H1 (cell line): ENCODE measurements at regions not wholly inside any gene's neighbourhood (a gene's known extent, or its start where the extent isn't known, plus 50 kb on each side); places are given as distances from the start of the nearest gene placed in this dataset.

Source experiments
- CTCF ChIA-PET: fragments of 300-600 bp; sonication (Branson Sonifier 250); formaldehyde crosslinking; loops from one replicate; lab custom pipeline; 2021; ENCODE audit not compliant: partially characterized antibody; lab: Charles Lee
- POLR2A ChIA-PET: fragments of 300-600 bp; sonication (Branson Sonifier 250); formaldehyde crosslinking; loops from one replicate; lab custom pipeline; 2021; ENCODE audit warnings: inconsistent platforms; ENCODE audit not compliant: partially characterized antibody; lab: Charles Lee
- DNase-seq, 2 experiments: peaks; one replicate each; pipeline versions ENCODE4 v3.0.0 to v3.0.0-alpha.2; 2010 to 2022; ENCODE audit warnings: low spot score in 2 of 2, low read depth in 1 of 2, mixed read lengths in 1 of 2
- FAIRE-seq: peaks from 2 replicates; lab custom pipeline; 2011; peaks lifted over from hg19 to GRCh38; lab: Jason Lieb, UNC
- H2AFZ ChIP-seq: 2 replicates; pipeline ENCODE4 v1.8.1; 2012; ENCODE audit warnings: low read length, inconsistent platforms
- H2AK5ac ChIP-seq: 2 replicates; pipeline ENCODE4 v1.6.1; 2013; ENCODE audit warnings: low read depth, low read length
- H2BK120ac ChIP-seq: replicated peaks from 2 replicates; pipeline ENCODE3; 2013; ENCODE audit warnings: low read depth, low read length, inconsistent platforms
- H2BK12ac ChIP-seq: 2 replicates; pipeline ENCODE4 v1.6.1; 2013; ENCODE audit warnings: low read depth, low read length
- H2BK15ac ChIP-seq: 2 replicates; pipeline ENCODE4 v1.6.1; 2013; ENCODE audit warnings: low read length
- H2BK20ac ChIP-seq: 2 replicates; pipeline ENCODE4 v1.6.1; 2013; ENCODE audit warnings: low read length
- H2BK5ac ChIP-seq: 2 replicates; pipeline ENCODE4 v1.6.1; 2013; ENCODE audit warnings: low read depth, low read length
- H3K14ac ChIP-seq: 2 replicates; pipeline ENCODE4 v1.6.1; 2013; ENCODE audit warnings: inconsistent platforms; ENCODE audit not compliant: insufficient read length
- H3K18ac ChIP-seq: 2 replicates; pipeline ENCODE4 v1.6.1; 2013; ENCODE audit warnings: low read length; ENCODE audit errors: extremely low read depth
- H3K23ac ChIP-seq: 2 replicates; pipeline ENCODE4 v1.6.1; 2013; ENCODE audit warnings: inconsistent platforms; ENCODE audit not compliant: insufficient read length
- H3K23me2 ChIP-seq: 2 replicates; pipeline ENCODE4 v1.6.1; 2013; ENCODE audit warnings: low read depth, low read length
- H3K27ac ChIP-seq: 2 replicates; pipeline ENCODE4 v1.6.1; 2011; ENCODE audit warnings: low read depth, low read length, inconsistent platforms
- H3K27me3 ChIP-seq, 4 experiments: replicated peaks in 1 of 4; 1 replicate in 1 of 4; 2 replicates in 3 of 4; pipeline versions ENCODE4 v1.6.1 to v1.8.1; 2011 to 2013; ENCODE audit warnings: low read length in 3 of 4, mild to moderate bottlenecking in 3 of 4, inconsistent platforms in 2 of 4, mixed read lengths in 2 of 4, moderate library complexity in 1 of 4; ENCODE audit not compliant: control insufficient read depth in 3 of 4, insufficient read depth in 3 of 4; ENCODE audit errors: extremely low read depth in 1 of 4
- H3K36me3 ChIP-seq, 4 experiments: 2 replicates each; pipeline versions ENCODE4 v1.6.1 to v1.8.1; 2011 to 2013; ENCODE audit warnings: mild to moderate bottlenecking in 4 of 4, low read length in 3 of 4, moderate library complexity in 2 of 4, control low read depth in 1 of 4, inconsistent platforms in 1 of 4; ENCODE audit not compliant: insufficient read depth in 4 of 4, control insufficient read depth in 2 of 4
- H3K4ac ChIP-seq: replicated peaks from 2 replicates; pipeline ENCODE3; 2013; ENCODE audit warnings: low read length, low read depth, mixed read lengths, inconsistent platforms; ENCODE audit not compliant: insufficient read length
- H3K4me1 ChIP-seq, 4 experiments: replicated peaks in 1 of 4; 1 replicate in 1 of 4; 2 replicates in 3 of 4; pipeline versions ENCODE4 v1.6.1 to v1.8.1; 2011 to 2013; ENCODE audit warnings: low read length in 3 of 4, inconsistent platforms in 2 of 4, mixed read lengths in 1 of 4; ENCODE audit not compliant: insufficient read depth in 4 of 4, control insufficient read depth in 3 of 4
- H3K4me2 ChIP-seq, 2 experiments: 2 replicates each; pipeline versions ENCODE4 v1.6.1 to v1.8.1; 2011 to 2013; ENCODE audit warnings: low read depth in 2 of 2, low read length in 2 of 2, control low read depth in 1 of 2, inconsistent platforms in 1 of 2, mild to moderate bottlenecking in 1 of 2; ENCODE audit not compliant: insufficient read depth in 1 of 2
- H3K4me3 ChIP-seq, 4 experiments: fragments of 200-600, 300-600 bp in 1 of 4; sonication (generic), shearing (Covaris generic), sonication (Bioruptor Twin) in 1 of 4; 2 replicates each; pipeline versions ENCODE4 v1.5.1 to v1.8.1; 2011 to 2016; ENCODE audit warnings: low read length in 4 of 4, low read depth in 3 of 4, control low read depth in 2 of 4, inconsistent platforms in 2 of 4, mild to moderate bottlenecking in 2 of 4, mixed read lengths in 1 of 4, moderate library complexity in 1 of 4; ENCODE audit not compliant: insufficient read depth in 2 of 4; ENCODE audit errors: extremely low read depth in 1 of 4
- H3K56ac ChIP-seq: replicated peaks from 2 replicates; pipeline ENCODE3; 2013; ENCODE audit warnings: low read depth, mild to moderate bottlenecking, mixed read lengths, low read length, inconsistent platforms; ENCODE audit not compliant: insufficient read length
- H3K79me1 ChIP-seq: 2 replicates; pipeline ENCODE4 v1.6.1; 2013; ENCODE audit warnings: low read depth, low read length, control low read depth
- H3K79me2 ChIP-seq, 2 experiments: 2 replicates each; pipeline versions ENCODE4 v1.6.1 to v1.8.1; 2012 to 2013; ENCODE audit warnings: low read length in 2 of 2, mild to moderate bottlenecking in 2 of 2, inconsistent platforms in 1 of 2; ENCODE audit not compliant: insufficient read depth in 2 of 2, control insufficient read depth in 1 of 2
- H3K9ac ChIP-seq, 4 experiments: replicated peaks in 1 of 4; 1 replicate in 1 of 4; 2 replicates in 3 of 4; pipeline versions ENCODE4 v1.6.1 to v1.8.1; 2011 to 2013; ENCODE audit warnings: low read depth in 3 of 4, low read length in 3 of 4, control low read depth in 2 of 4, mild to moderate bottlenecking in 2 of 4, moderate library complexity in 2 of 4, inconsistent platforms in 1 of 4; ENCODE audit errors: extremely low read depth in 1 of 4
- H3K9me3 ChIP-seq, 2 experiments: 2 replicates each; pipeline versions ENCODE4 v1.6.1 to v1.8.1; 2012 to 2013; ENCODE audit warnings: mild to moderate bottlenecking in 2 of 2, moderate library complexity in 2 of 2, control low read depth in 1 of 2, inconsistent platforms in 1 of 2, low read depth in 1 of 2, low read length in 1 of 2, mixed read lengths in 1 of 2; ENCODE audit not compliant: insufficient read depth in 2 of 2
- H4K20me1 ChIP-seq, 2 experiments: replicated peaks in 1 of 2; 2 replicates each; pipeline versions ENCODE3 to v1.8.1; 2011 to 2013; ENCODE audit warnings: inconsistent platforms in 2 of 2, low read length in 2 of 2, mild to moderate bottlenecking in 1 of 2; ENCODE audit not compliant: insufficient read depth in 2 of 2, control insufficient read depth in 1 of 2
- H4K5ac ChIP-seq: 2 replicates; pipeline ENCODE4 v1.6.1; 2013; ENCODE audit warnings: low read length, low read depth, mixed read lengths, inconsistent platforms; ENCODE audit not compliant: insufficient read length
- H4K8ac ChIP-seq: 2 replicates; pipeline ENCODE4 v1.8.0; 2013; ENCODE audit warnings: mild to moderate bottlenecking, moderate library complexity, low read length, inconsistent platforms; ENCODE audit not compliant: insufficient read depth; ENCODE audit errors: extremely low read depth
- H4K91ac ChIP-seq: replicated peaks from 2 replicates; pipeline ENCODE3; 2013; ENCODE audit warnings: low read length, mixed read lengths, inconsistent platforms; ENCODE audit not compliant: insufficient read length
- WGBS, 2 experiments: shearing (Covaris generic) in 1 of 2; methylation state at CpG; one replicate each; pipeline versions ENCODE4 v1.1.6 to v1.1.7; 2013 to 2015; ENCODE audit warnings: low lambda C conversion rate in 2 of 2, mixed read lengths in 2 of 2, inconsistent platforms in 1 of 2, low coverage in 1 of 2, missing lambda C conversion rate in 1 of 2; ENCODE audit not compliant: insufficient replicate concordance in 2 of 2, insufficient coverage in 1 of 2, insufficient read length in 1 of 2; ENCODE audit errors: extremely low coverage in 1 of 2, missing lambda C conversion rate in 1 of 2; 5-methylcytosine and 5-hydroxymethylcytosine counted together
- TF ChIP-seq, protein P1 (sequence below): fragments of 300-600 bp; sonication (generic); IDR thresholded peaks from 2 replicates; pipeline ENCODE4 v1.7.1; 2012; ENCODE audit warnings: low read length, moderate library complexity, mild to moderate bottlenecking, inconsistent platforms; ENCODE audit not compliant: insufficient replicate concordance

DNA sequence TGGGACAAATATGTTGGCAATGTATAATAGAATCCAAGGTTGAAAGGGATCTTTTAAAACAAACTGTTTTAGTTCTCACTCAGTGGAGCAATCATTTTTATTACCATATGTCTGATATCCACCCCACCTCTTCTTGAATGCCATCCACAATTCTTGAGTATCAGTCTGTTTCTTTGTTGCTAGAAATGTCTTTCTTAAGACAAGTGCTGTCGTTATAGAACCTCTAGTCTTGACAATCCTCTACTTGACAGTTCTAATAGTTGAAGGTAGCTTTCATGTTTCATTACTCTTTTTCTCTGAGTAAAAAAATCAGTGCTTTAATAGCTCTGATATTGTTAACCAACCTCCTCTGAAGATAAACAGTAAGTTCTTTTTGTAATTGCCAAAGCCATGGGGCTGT is 737.9 kb downstream of the MECOM start:
- H4K20me1 ChIP-seq = no peaks in the 10 kb centered on the region
- H3K56ac ChIP-seq = no peak overlapping the region
- no peaks in the 10 kb centered on the region for H3K9me3 ChIP-seq
- no peak for FAIRE-seq
- no peak overlapping the region for H2AK5ac ChIP-seq
- no peaks in the 10 kb centered on the region for H3K36me3 ChIP-seq
- H3K4me3 ChIP-seq = no peak overlapping the region
- no peaks in the 10 kb centered on the region for H3K27me3 ChIP-seq
- no peaks in the 10 kb centered on the region for H3K79me1 ChIP-seq
- no peak overlapping the region for H3K9ac ChIP-seq
- POLR2A ChIA-PET = no interaction called here
- no peak overlapping the region for H2AFZ ChIP-seq
- CTCF ChIA-PET = no interaction called here
- H3K4me2 ChIP-seq = no peak overlapping the region
- H3K18ac ChIP-seq = no peak overlapping the region
- no peak overlapping the region for H2BK20ac ChIP-seq
- H3K4me1 ChIP-seq = no peaks in the 10 kb centered on the region
- H3K27ac ChIP-seq = no peak overlapping the region
- H2BK120ac ChIP-seq = no peak overlapping the region
- no peaks in the 10 kb centered on the region for H3K23me2 ChIP-seq
- H3K79me2 ChIP-seq = no peaks in the 10 kb centered on the region
- H3K14ac ChIP-seq = no peak overlapping the region
- no peak overlapping the region for H4K5ac ChIP-seq
- no peak overlapping the region for H4K8ac ChIP-seq
- no peak overlapping the region for H2BK15ac ChIP-seq
- no peak overlapping the region for H2BK12ac ChIP-seq
- DNase-seq = no peak
- H3K23ac ChIP-seq = no peak overlapping the region
- no peak overlapping the region for H4K91ac ChIP-seq
- no peak overlapping the region for H2BK5ac ChIP-seq
- 89% methylated on average over 1 of the region's 1 CpG; no CpG with 5 or more reads in 1 of the 2 experiments for WGBS, 2 experiments
- H3K4ac ChIP-seq = no peak overlapping the region
- TF ChIP-seq, protein P1, sequence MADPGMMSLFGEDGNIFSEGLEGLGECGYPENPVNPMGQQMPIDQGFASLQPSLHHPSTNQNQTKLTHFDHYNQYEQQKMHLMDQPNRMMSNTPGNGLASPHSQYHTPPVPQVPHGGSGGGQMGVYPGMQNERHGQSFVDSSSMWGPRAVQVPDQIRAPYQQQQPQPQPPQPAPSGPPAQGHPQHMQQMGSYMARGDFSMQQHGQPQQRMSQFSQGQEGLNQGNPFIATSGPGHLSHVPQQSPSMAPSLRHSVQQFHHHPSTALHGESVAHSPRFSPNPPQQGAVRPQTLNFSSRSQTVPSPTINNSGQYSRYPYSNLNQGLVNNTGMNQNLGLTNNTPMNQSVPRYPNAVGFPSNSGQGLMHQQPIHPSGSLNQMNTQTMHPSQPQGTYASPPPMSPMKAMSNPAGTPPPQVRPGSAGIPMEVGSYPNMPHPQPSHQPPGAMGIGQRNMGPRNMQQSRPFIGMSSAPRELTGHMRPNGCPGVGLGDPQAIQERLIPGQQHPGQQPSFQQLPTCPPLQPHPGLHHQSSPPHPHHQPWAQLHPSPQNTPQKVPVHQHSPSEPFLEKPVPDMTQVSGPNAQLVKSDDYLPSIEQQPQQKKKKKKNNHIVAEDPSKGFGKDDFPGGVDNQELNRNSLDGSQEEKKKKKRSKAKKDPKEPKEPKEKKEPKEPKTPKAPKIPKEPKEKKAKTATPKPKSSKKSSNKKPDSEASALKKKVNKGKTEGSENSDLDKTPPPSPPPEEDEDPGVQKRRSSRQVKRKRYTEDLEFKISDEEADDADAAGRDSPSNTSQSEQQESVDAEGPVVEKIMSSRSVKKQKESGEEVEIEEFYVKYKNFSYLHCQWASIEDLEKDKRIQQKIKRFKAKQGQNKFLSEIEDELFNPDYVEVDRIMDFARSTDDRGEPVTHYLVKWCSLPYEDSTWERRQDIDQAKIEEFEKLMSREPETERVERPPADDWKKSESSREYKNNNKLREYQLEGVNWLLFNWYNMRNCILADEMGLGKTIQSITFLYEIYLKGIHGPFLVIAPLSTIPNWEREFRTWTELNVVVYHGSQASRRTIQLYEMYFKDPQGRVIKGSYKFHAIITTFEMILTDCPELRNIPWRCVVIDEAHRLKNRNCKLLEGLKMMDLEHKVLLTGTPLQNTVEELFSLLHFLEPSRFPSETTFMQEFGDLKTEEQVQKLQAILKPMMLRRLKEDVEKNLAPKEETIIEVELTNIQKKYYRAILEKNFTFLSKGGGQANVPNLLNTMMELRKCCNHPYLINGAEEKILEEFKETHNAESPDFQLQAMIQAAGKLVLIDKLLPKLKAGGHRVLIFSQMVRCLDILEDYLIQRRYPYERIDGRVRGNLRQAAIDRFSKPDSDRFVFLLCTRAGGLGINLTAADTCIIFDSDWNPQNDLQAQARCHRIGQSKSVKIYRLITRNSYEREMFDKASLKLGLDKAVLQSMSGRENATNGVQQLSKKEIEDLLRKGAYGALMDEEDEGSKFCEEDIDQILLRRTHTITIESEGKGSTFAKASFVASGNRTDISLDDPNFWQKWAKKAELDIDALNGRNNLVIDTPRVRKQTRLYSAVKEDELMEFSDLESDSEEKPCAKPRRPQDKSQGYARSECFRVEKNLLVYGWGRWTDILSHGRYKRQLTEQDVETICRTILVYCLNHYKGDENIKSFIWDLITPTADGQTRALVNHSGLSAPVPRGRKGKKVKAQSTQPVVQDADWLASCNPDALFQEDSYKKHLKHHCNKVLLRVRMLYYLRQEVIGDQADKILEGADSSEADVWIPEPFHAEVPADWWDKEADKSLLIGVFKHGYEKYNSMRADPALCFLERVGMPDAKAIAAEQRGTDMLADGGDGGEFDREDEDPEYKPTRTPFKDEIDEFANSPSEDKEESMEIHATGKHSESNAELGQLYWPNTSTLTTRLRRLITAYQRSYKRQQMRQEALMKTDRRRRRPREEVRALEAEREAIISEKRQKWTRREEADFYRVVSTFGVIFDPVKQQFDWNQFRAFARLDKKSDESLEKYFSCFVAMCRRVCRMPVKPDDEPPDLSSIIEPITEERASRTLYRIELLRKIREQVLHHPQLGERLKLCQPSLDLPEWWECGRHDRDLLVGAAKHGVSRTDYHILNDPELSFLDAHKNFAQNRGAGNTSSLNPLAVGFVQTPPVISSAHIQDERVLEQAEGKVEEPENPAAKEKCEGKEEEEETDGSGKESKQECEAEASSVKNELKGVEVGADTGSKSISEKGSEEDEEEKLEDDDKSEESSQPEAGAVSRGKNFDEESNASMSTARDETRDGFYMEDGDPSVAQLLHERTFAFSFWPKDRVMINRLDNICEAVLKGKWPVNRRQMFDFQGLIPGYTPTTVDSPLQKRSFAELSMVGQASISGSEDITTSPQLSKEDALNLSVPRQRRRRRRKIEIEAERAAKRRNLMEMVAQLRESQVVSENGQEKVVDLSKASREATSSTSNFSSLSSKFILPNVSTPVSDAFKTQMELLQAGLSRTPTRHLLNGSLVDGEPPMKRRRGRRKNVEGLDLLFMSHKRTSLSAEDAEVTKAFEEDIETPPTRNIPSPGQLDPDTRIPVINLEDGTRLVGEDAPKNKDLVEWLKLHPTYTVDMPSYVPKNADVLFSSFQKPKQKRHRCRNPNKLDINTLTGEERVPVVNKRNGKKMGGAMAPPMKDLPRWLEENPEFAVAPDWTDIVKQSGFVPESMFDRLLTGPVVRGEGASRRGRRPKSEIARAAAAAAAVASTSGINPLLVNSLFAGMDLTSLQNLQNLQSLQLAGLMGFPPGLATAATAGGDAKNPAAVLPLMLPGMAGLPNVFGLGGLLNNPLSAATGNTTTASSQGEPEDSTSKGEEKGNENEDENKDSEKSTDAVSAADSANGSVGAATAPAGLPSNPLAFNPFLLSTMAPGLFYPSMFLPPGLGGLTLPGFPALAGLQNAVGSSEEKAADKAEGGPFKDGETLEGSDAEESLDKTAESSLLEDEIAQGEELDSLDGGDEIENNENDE = no peak
